ENCODE measurements at regions not wholly inside any gene's neighbourhood (a gene's known extent, or its start where the extent isn't known, plus 50 kb on each side); places are given as distances from the start of the nearest gene placed in this dataset.

GRCh38 chr6:14269436-14269835, 151.9 kb downstream of the CD83 start:
- TF ChIP-seq CTCF (IDR thresholded peaks at IDR 0.05), result no peak
- no peak for TF ChIP-seq EP300 (IDR thresholded peaks at IDR 0.05)
- no peak for TF ChIP-seq POLR2A (IDR thresholded peaks at IDR 0.05)
- TF ChIP-seq POLR2AphosphoS5 (IDR thresholded peaks at IDR 0.05), result no peak

All from sigmoid colon (tissue), 4 donors.